Lower leg skin (tissue), 3 donors: ENCODE measurements at regions not wholly inside any gene's neighbourhood (a gene's known extent, or its start where the extent isn't known, plus 50 kb on each side); places are given as distances from the start of the nearest gene placed in this dataset.

Experiments
- CTCF ChIP-seq, 3 donors: fragments of 450-650 bp; IDR thresholded peaks; one replicate each; pipeline ENCODE4 v1.5.1; 2016; ENCODE audit warnings: antibody characterized with exemption in 3 of 3, mild to moderate bottlenecking in 3 of 3, moderate library complexity in 2 of 3
- POLR2A ChIP-seq, 2 donors: fragments of 450-650 bp; IDR thresholded peaks; one replicate each; pipeline ENCODE4 v1.6.1; 2016 to 2017; ENCODE audit warnings: antibody characterized with exemption in 2 of 2, mild to moderate bottlenecking in 1 of 2, moderate library complexity in 1 of 2

- TF ChIP-seq CTCF (IDR thresholded peaks at IDR 0.05) (no peak), POLR2A (IDR thresholded peaks at IDR 0.05) (no peak)
Observed at GRCh38 chr16:35862242-35862641, 2402.8 kb downstream of the TP53TG3F start.
